Activated CD8-positive, alpha-beta T cell treated with anti-CD3 and anti-CD28 coated beads for 36 hours (primary cell): ENCODE measurements at regions not wholly inside any gene's neighbourhood (a gene's known extent, or its start where the extent isn't known, plus 50 kb on each side); places are given as distances from the start of the nearest gene placed in this dataset.

ENCODE experiments used
- ATAC-seq: fragments of 200-7000 bp; cut with Tn5 transposase; one replicate; pipeline ENCODE4 v1.10.0; 2021; ENCODE audit warnings: mild to moderate bottlenecking, moderate library complexity
- CTCF ChIA-PET: fragments of 350-600 bp; sonication (Branson Sonifier 250); formaldehyde crosslinking; loops from one replicate; lab custom pipeline; 2021; ENCODE audit warnings: antibody characterized with exemption; lab: Charles Lee
- POLR2A ChIA-PET: fragments of 350-600 bp; sonication (Branson Sonifier 250); formaldehyde crosslinking; loops from one replicate; lab custom pipeline; 2021; ENCODE audit warnings: antibody characterized with exemption; lab: Charles Lee
- DNase-seq: peaks from one replicate; pipeline ENCODE4 v3.0.0-alpha.2; 2020
- H3K27ac Mint-ChIP-seq: one replicate; pipeline ENCODE4 v1.8.0; 2021; ENCODE audit warnings: mild to moderate bottlenecking, mixed read lengths
- H3K27me3 Mint-ChIP-seq: one replicate; pipeline ENCODE4 v1.8.0; 2021; ENCODE audit warnings: mixed read lengths
- H3K36me3 Mint-ChIP-seq: one replicate; pipeline ENCODE4 v1.8.0; 2021; ENCODE audit warnings: low read depth, mixed read lengths
- H3K4me1 Mint-ChIP-seq: one replicate; pipeline ENCODE4 v1.8.0; 2021; ENCODE audit warnings: low read depth, mixed read lengths
- H3K4me3 Mint-ChIP-seq: one replicate; pipeline ENCODE4 v1.8.0; 2021; ENCODE audit warnings: mild to moderate bottlenecking, moderate library complexity, mixed read lengths
- H3K9me3 Mint-ChIP-seq: one replicate; pipeline ENCODE4 v1.8.0; 2021; ENCODE audit warnings: mixed read lengths
- intact Hi-C: fragments of 100-400 bp; cut with micrococcal nuclease; formaldehyde crosslinking; loops from one replicate; pipeline ENCODE4 v1.10.0; 2022
- TF ChIP-seq, protein P1 (sequence below): fragments of 200-600 bp; IDR thresholded peaks from one replicate; pipeline ENCODE4 v1.8.0; 2022; ENCODE audit warnings: antibody characterized with exemption, mild to moderate bottlenecking

GRCh38 chr14:22152903-22153302 lies 436.1 kb downstream of the DAD1 start:
- intact Hi-C loops: no loop called here
- Mint-ChIP-seq H3K9me3 (no peaks in the 10 kb centered on the region), H3K4me3 (no peak overlapping the region), H3K27me3 (no peaks in the 10 kb centered on the region), H3K4me1 (peaks cover 7% of the 10 kb centered on the region), H3K36me3 (peaks cover 1% of the 10 kb centered on the region), H3K27ac (no peak overlapping the region)
- no peak for DNase-seq
- ATAC-seq: peak; percentile 55
- CTCF ChIA-PET: interaction anchor here (1.1 kb wide), 1 partner anchor 21 kb away, joined by 3 read pairs; no protein-coding TSS in a partner anchor
- POLR2A ChIA-PET: no interaction called here
- TF ChIP-seq, protein P1, sequence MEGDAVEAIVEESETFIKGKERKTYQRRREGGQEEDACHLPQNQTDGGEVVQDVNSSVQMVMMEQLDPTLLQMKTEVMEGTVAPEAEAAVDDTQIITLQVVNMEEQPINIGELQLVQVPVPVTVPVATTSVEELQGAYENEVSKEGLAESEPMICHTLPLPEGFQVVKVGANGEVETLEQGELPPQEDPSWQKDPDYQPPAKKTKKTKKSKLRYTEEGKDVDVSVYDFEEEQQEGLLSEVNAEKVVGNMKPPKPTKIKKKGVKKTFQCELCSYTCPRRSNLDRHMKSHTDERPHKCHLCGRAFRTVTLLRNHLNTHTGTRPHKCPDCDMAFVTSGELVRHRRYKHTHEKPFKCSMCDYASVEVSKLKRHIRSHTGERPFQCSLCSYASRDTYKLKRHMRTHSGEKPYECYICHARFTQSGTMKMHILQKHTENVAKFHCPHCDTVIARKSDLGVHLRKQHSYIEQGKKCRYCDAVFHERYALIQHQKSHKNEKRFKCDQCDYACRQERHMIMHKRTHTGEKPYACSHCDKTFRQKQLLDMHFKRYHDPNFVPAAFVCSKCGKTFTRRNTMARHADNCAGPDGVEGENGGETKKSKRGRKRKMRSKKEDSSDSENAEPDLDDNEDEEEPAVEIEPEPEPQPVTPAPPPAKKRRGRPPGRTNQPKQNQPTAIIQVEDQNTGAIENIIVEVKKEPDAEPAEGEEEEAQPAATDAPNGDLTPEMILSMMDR: no peak

DNA sequence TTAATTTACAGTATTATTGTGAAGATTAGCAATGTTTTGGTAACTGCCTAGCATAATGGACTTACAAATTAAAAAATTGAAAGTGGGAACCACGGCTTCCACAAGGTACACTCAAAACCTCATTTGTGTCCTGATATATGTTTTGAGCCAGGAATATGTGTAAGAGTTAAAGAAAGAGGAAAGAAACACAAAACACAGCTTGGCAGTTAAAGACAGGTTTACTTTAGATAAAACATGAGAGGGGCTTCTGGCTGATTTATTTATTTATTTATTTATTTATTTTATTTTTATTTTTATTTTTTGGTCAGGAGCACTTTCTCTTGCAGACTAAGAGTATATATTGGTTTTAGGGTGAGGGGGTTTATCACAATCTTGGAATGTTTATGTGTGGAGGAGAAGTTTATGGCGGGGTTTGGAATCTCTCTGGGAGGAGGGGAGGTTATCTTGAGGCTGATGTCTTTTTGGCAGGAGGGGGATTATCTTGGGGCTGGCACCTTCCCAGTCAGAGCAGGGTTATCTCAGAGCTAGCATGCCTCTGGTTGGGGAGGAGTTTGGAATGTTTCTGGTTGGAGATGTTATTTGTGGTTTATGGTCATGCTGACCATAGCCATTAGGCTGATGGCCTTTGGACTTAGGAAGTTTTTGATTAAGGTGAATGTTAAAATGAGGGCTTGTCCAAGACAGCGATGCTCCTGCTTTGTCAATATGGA lies 436.7 kb downstream of the DAD1 start:
- Mint-ChIP-seq H3K27ac (no peak overlapping the region), H3K36me3 (peaks cover 3% of the 10 kb centered on the region), H3K4me3 (no peak overlapping the region), H3K27me3 (no peaks in the 10 kb centered on the region), H3K4me1 (peaks cover 7% of the 10 kb centered on the region), H3K9me3 (no peaks in the 10 kb centered on the region)
- ChIA-PET POLR2A (no interaction called here), CTCF (no interaction called here)
- ATAC-seq (no peak), DNase-seq (no peak)
- intact Hi-C loops: no loop called here
- TF ChIP-seq, protein P1: no peak

DNA sequence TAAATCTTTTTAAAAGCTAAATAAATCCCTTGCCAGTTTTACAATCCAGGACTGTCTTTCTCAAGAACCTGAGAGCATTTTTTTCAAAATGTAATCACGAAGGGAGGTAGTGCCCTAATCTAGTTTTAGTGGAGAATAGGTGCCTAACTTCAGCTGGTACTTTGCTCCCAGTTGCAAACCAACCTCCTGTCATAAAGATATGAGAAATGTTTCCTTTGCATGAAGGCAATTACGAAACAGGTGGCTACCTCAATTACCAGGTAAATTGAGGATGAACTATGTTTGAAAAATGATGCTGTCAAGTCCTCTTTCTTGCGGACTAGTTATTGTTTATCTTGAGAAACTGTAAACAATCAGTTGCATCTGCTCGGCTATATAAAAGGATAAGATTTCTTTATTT lies 437.9 kb downstream of the DAD1 start:
- H3K4me3 Mint-ChIP-seq: no peak overlapping the region
- peaks cover 3% of the 10 kb centered on the region for H3K36me3 Mint-ChIP-seq
- H3K4me1 Mint-ChIP-seq: peaks cover 7% of the 10 kb centered on the region
- ATAC-seq (no peak), DNase-seq (no peak)
- POLR2A ChIA-PET: no interaction called here
- CTCF ChIA-PET: interaction anchor here (1.5 kb wide), 1 partner anchor 45 kb away, joined by 3 read pairs; no protein-coding TSS in a partner anchor
- intact Hi-C loops: no loop called here
- no peaks in the 10 kb centered on the region for H3K9me3 Mint-ChIP-seq
- no peaks in the 10 kb centered on the region for H3K27me3 Mint-ChIP-seq
- TF ChIP-seq, protein P1: no peak
- H3K27ac Mint-ChIP-seq: no peak overlapping the region

GRCh38 chr14:22149058-22149457 lies 440.0 kb downstream of the DAD1 start:
- intact Hi-C loops: no loop called here
- H3K9me3 Mint-ChIP-seq: no peaks in the 10 kb centered on the region
- H3K36me3 Mint-ChIP-seq: peaks cover 3% of the 10 kb centered on the region
- TF ChIP-seq, protein P1: no peak
- H3K4me3 Mint-ChIP-seq: peak overlapping the region; percentile 21
- peaks cover 7% of the 10 kb centered on the region for H3K4me1 Mint-ChIP-seq
- ATAC-seq: no peak
- CTCF ChIA-PET: interaction anchor here (1.1 to 6.0 kb wide), 4 partner anchors 9 to 36 kb away, joined by 4 to 23 read pairs (median 5); no protein-coding TSS in a partner anchor
- DNase-seq: no peak
- POLR2A ChIA-PET: interaction anchor here (1.3 kb wide), 1 partner anchor 10 kb away, joined by 3 read pairs; no protein-coding TSS in a partner anchor
- no peak overlapping the region for H3K27ac Mint-ChIP-seq
- no peaks in the 10 kb centered on the region for H3K27me3 Mint-ChIP-seq

DNA sequence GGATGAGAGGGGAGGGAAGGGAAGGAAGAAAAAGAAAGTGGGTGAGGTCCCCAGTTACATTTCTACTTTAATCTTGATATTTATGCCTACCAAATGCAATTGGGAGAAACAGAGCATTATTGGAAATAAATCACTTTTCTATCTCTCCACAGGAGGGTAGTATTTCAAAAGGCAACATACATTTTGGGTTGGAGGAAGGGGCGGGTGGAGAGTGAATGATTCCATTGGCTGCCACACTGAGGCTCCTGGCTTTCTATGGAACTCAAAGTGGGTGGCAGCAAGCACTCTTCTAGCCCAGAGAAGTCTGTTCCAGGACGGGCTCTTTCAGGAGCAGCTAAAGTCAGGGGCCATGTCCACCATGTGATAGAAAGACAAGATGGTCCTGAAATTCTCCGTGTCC lies 441.3 kb downstream of the DAD1 start:
- ChIA-PET CTCF (interaction anchor here (1.1 to 6.0 kb wide), 4 partner anchors 10 to 422 kb away, joined by 3 to 23 read pairs (median 5); no protein-coding TSS in a partner anchor), POLR2A (interaction anchor here (1.0 to 1.3 kb wide), 3 partner anchors 11 to 422 kb away, joined by 3 read pairs; no protein-coding TSS in a partner anchor)
- Mint-ChIP-seq H3K27ac (peak overlapping the region; percentile 86), H3K36me3 (peaks cover 3% of the 10 kb centered on the region), H3K4me3 (peak overlapping the region; percentile 75), H3K27me3 (no peaks in the 10 kb centered on the region), H3K4me1 (peaks cover 4% of the 10 kb centered on the region), H3K9me3 (no peaks in the 10 kb centered on the region)
- intact Hi-C loops: no loop called here
- DNase-seq (peak; percentile 26), ATAC-seq (peak; percentile 68)
- TF ChIP-seq, protein P1: no peak
